ENCODE measurements at regions not wholly inside any gene's neighbourhood (a gene's known extent, or its start where the extent isn't known, plus 50 kb on each side); places are given as distances from the start of the nearest gene placed in this dataset.

DNA sequence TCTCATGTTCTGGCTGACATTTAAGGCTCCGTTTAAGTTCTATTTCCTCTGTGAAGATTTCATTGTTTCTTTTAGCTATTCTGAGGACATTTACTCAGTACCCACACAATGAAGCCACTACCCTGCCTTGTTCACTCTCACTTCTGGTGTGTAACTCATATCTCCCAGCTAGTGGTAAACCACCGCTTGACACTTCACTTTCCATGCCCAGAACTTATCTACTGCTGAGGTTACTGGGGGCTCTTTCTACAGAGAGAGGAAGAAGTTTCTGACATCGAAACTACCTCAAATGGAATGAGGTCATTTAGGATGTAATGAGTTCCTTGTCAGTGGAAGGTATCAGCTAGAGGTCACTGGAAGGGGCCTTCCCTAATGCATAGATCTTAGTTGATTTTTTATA is 501.5 kb downstream of the DMAC1 start:
- TF ChIP-seq POLR2AphosphoS5 (IDR thresholded peaks at IDR 0.05; ENCODE audit: low read depth, low read length), result no peak
- TF ChIP-seq RAD21 (IDR thresholded peaks at IDR 0.05; ENCODE audit: low read length), result no peak
- no peak for TF ChIP-seq RCOR1 (IDR thresholded peaks at IDR 0.05; ENCODE audit: low read length)
- TF ChIP-seq, protein P1, sequence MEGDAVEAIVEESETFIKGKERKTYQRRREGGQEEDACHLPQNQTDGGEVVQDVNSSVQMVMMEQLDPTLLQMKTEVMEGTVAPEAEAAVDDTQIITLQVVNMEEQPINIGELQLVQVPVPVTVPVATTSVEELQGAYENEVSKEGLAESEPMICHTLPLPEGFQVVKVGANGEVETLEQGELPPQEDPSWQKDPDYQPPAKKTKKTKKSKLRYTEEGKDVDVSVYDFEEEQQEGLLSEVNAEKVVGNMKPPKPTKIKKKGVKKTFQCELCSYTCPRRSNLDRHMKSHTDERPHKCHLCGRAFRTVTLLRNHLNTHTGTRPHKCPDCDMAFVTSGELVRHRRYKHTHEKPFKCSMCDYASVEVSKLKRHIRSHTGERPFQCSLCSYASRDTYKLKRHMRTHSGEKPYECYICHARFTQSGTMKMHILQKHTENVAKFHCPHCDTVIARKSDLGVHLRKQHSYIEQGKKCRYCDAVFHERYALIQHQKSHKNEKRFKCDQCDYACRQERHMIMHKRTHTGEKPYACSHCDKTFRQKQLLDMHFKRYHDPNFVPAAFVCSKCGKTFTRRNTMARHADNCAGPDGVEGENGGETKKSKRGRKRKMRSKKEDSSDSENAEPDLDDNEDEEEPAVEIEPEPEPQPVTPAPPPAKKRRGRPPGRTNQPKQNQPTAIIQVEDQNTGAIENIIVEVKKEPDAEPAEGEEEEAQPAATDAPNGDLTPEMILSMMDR (IDR thresholded peaks at IDR 0.05), result no peak
- TF ChIP-seq SIN3A (IDR thresholded peaks at IDR 0.05; ENCODE audit: borderline replicate concordance, low read depth, low read length), result no peak
- TF ChIP-seq, protein P2, sequence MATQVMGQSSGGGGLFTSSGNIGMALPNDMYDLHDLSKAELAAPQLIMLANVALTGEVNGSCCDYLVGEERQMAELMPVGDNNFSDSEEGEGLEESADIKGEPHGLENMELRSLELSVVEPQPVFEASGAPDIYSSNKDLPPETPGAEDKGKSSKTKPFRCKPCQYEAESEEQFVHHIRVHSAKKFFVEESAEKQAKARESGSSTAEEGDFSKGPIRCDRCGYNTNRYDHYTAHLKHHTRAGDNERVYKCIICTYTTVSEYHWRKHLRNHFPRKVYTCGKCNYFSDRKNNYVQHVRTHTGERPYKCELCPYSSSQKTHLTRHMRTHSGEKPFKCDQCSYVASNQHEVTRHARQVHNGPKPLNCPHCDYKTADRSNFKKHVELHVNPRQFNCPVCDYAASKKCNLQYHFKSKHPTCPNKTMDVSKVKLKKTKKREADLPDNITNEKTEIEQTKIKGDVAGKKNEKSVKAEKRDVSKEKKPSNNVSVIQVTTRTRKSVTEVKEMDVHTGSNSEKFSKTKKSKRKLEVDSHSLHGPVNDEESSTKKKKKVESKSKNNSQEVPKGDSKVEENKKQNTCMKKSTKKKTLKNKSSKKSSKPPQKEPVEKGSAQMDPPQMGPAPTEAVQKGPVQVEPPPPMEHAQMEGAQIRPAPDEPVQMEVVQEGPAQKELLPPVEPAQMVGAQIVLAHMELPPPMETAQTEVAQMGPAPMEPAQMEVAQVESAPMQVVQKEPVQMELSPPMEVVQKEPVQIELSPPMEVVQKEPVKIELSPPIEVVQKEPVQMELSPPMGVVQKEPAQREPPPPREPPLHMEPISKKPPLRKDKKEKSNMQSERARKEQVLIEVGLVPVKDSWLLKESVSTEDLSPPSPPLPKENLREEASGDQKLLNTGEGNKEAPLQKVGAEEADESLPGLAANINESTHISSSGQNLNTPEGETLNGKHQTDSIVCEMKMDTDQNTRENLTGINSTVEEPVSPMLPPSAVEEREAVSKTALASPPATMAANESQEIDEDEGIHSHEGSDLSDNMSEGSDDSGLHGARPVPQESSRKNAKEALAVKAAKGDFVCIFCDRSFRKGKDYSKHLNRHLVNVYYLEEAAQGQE (IDR thresholded peaks at IDR 0.05; ENCODE audit: low read depth, low read length), result no peak
- TF ChIP-seq, protein P3, sequence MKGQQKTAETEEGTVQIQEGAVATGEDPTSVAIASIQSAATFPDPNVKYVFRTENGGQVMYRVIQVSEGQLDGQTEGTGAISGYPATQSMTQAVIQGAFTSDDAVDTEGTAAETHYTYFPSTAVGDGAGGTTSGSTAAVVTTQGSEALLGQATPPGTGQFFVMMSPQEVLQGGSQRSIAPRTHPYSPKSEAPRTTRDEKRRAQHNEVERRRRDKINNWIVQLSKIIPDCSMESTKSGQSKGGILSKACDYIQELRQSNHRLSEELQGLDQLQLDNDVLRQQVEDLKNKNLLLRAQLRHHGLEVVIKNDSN (IDR thresholded peaks at IDR 0.05; ENCODE audit: borderline replicate concordance, low read depth), result no peak
- TF ChIP-seq SMC3 (IDR thresholded peaks at IDR 0.05; ENCODE audit: low read depth, low read length), result no peak
- TF ChIP-seq, protein P4, sequence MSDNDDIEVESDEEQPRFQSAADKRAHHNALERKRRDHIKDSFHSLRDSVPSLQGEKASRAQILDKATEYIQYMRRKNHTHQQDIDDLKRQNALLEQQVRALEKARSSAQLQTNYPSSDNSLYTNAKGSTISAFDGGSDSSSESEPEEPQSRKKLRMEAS (IDR thresholded peaks at IDR 0.05; ENCODE audit: low read depth), result no peak
- no peak for TF ChIP-seq JUND (IDR thresholded peaks at IDR 0.05)
- TF ChIP-seq CHD2 (IDR thresholded peaks at IDR 0.05; ENCODE audit: low read length, partially characterized antibody), result no peak

Measured in SK-N-SH (cell line).